Naive thymus-derived CD4-positive, alpha-beta T cell (primary cell): ENCODE measurements at regions not wholly inside any gene's neighbourhood (a gene's known extent, or its start where the extent isn't known, plus 50 kb on each side); places are given as distances from the start of the nearest gene placed in this dataset.

ENCODE experiments used
- ATAC-seq: fragments of 150-1000 bp; cut with Tn5 transposase; 2 replicates; pipeline ENCODE4 v1.10.0; 2021; ENCODE audit warnings: mild to moderate bottlenecking, moderate library complexity
- CTCF ChIA-PET: fragments of 350-600 bp; sonication (Branson Sonifier 250); formaldehyde crosslinking; loops from one replicate; lab custom pipeline; 2021; ENCODE audit warnings: antibody characterized with exemption; lab: Charles Lee
- POLR2A ChIA-PET: fragments of 350-600 bp; sonication (Branson Sonifier 250); formaldehyde crosslinking; loops from one replicate; lab custom pipeline; 2021; ENCODE audit warnings: antibody characterized with exemption, inconsistent platforms; lab: Charles Lee
- DNase-seq, 9 donors: peaks; one replicate each; pipeline versions ENCODE4 v3.0.0 to v3.0.0-alpha.2; 2020 to 2022; ENCODE audit warnings: mixed read lengths in 1 of 9
- H3K27ac ChIP-seq: one replicate; pipeline ENCODE4 v1.7.0; 2013; ENCODE audit warnings: mild to moderate bottlenecking, low read depth, low read length, moderate library complexity
- H3K27me3 ChIP-seq, 2 donors: one replicate each; pipeline ENCODE4 v1.7.0; 2013; ENCODE audit warnings: low read length in 2 of 2, mild to moderate bottlenecking in 2 of 2, moderate library complexity in 2 of 2; ENCODE audit not compliant: control insufficient read depth in 2 of 2, insufficient read depth in 2 of 2
- H3K36me3 ChIP-seq, 3 experiments: 1 replicate in 2 of 3; 2 replicates in 1 of 3; pipeline ENCODE4 v1.7.0; 2013; ENCODE audit warnings: low read length in 3 of 3, mild to moderate bottlenecking in 3 of 3, moderate library complexity in 1 of 3; ENCODE audit not compliant: insufficient read depth in 3 of 3, control insufficient read depth in 2 of 3
- H3K4me1 ChIP-seq, 2 donors: one replicate each; pipeline ENCODE4 v1.7.0; 2013; ENCODE audit warnings: low read length in 2 of 2, mild to moderate bottlenecking in 2 of 2, moderate library complexity in 1 of 2; ENCODE audit not compliant: control insufficient read depth in 2 of 2, insufficient read depth in 2 of 2
- H3K4me3 ChIP-seq: 2 replicates; pipeline ENCODE4 v1.7.0; 2013; ENCODE audit warnings: mild to moderate bottlenecking, low read length
- H3K9me3 ChIP-seq, 3 experiments: 1 replicate in 2 of 3; 2 replicates in 1 of 3; pipeline ENCODE4 v1.7.0; 2013; ENCODE audit warnings: low read length in 3 of 3; ENCODE audit not compliant: control insufficient read depth in 2 of 3
- H3K27ac Mint-ChIP-seq, 9 donors: one replicate each; pipeline ENCODE4 v1.8.0; 2020 to 2022; ENCODE audit warnings: mixed read lengths in 9 of 9, mild to moderate bottlenecking in 8 of 9, moderate library complexity in 5 of 9, inconsistent platforms in 2 of 9
- H3K27me3 Mint-ChIP-seq, 5 donors: one replicate each; pipeline ENCODE4 v1.8.0; 2021 to 2022; ENCODE audit warnings: mixed read lengths in 5 of 5, mild to moderate bottlenecking in 1 of 5
- H3K36me3 Mint-ChIP-seq, 5 donors: one replicate each; pipeline ENCODE4 v1.8.0; 2020 to 2022; ENCODE audit warnings: mixed read lengths in 5 of 5, mild to moderate bottlenecking in 3 of 5, inconsistent platforms in 1 of 5
- H3K4me1 Mint-ChIP-seq, 7 donors: one replicate each; pipeline ENCODE4 v1.8.0; 2020 to 2022; ENCODE audit warnings: mixed read lengths in 7 of 7, mild to moderate bottlenecking in 3 of 7, inconsistent platforms in 1 of 7
- H3K4me3 Mint-ChIP-seq, 10 donors: one replicate each; pipeline ENCODE4 v1.8.0; 2020 to 2022; ENCODE audit warnings: mild to moderate bottlenecking in 10 of 10, mixed read lengths in 10 of 10, moderate library complexity in 6 of 10, inconsistent platforms in 2 of 10
- H3K9me3 Mint-ChIP-seq, 11 donors: one replicate each; pipeline ENCODE4 v1.8.0; 2020 to 2022; ENCODE audit warnings: mixed read lengths in 11 of 11, mild to moderate bottlenecking in 4 of 11, inconsistent platforms in 1 of 11, moderate library complexity in 1 of 11
- intact Hi-C, 2 donors: fragments of 100-400 bp; cut with micrococcal nuclease; formaldehyde crosslinking; loops; one replicate each; pipeline ENCODE4 v1.15.1; 2023

- no peak for ATAC-seq
Observed at GRCh38 chr10:44465401-44466115, 80.7 kb upstream of the CXCL12 start.

GRCh38 chr10:44466236-44466635 lies 81.3 kb upstream of the CXCL12 start:
- DNase-seq (no peak), ATAC-seq (no peak)
- H3K36me3 Mint-ChIP-seq = peaks cover 0 to 5% (median 0%) of the 10 kb centered on the region in 5 donors
- no peaks in the 10 kb centered on the region for H3K27me3 ChIP-seq
- H3K36me3 ChIP-seq = no peaks in the 10 kb centered on the region
- ChIA-PET CTCF (no interaction called here), POLR2A (no interaction called here)
- H3K27me3 Mint-ChIP-seq = peaks cover 0 to 36% (median 17%) of the 10 kb centered on the region in 5 donors
- H3K4me3 ChIP-seq = no peak overlapping the region
- H3K4me1 ChIP-seq = no peaks in the 10 kb centered on the region
- no peak overlapping the region for H3K4me3 Mint-ChIP-seq
- no peak overlapping the region for H3K27ac ChIP-seq
- peaks cover 0 to 6% (median 0%) of the 10 kb centered on the region in 11 donors for H3K9me3 Mint-ChIP-seq
- intact Hi-C loops = no loop called here
- H3K9me3 ChIP-seq = no peaks in the 10 kb centered on the region
- H3K27ac Mint-ChIP-seq = no peak overlapping the region
- H3K4me1 Mint-ChIP-seq = no peaks in the 10 kb centered on the region

More at GRCh38 chr10:44465401-44466115, 80.7 kb upstream of the CXCL12 start:
- intact Hi-C loops = no loop called here
- Histone ChIP-seq H3K36me3 (no peaks in the 10 kb centered on the region), H3K9me3 (no peaks in the 10 kb centered on the region), H3K27ac (no peak overlapping the region), H3K4me1 (no peaks in the 10 kb centered on the region), H3K27me3 (no peaks in the 10 kb centered on the region), H3K4me3 (no peak overlapping the region)
- no peak overlapping the region for H3K4me3 Mint-ChIP-seq
- peaks cover 0 to 4% (median 0%) of the 10 kb centered on the region in 11 donors for H3K9me3 Mint-ChIP-seq
- H3K4me1 Mint-ChIP-seq = no peaks in the 10 kb centered on the region
- ChIA-PET POLR2A (no interaction called here), CTCF (no interaction called here)
- peaks cover 0 to 5% (median 0%) of the 10 kb centered on the region in 5 donors for H3K36me3 Mint-ChIP-seq
- H3K27me3 Mint-ChIP-seq = peaks cover 0 to 36% (median 17%) of the 10 kb centered on the region in 5 donors
- H3K27ac Mint-ChIP-seq = no peak overlapping the region
- DNase-seq = no peak

- intact Hi-C loops = no loop called here
- DNase-seq (no peak), ATAC-seq (no peak)
- H3K4me1 Mint-ChIP-seq = no peaks in the 10 kb centered on the region
- H3K27ac Mint-ChIP-seq = no peak overlapping the region
- H3K4me3 Mint-ChIP-seq = no peak overlapping the region
- no peak overlapping the region for H3K27ac ChIP-seq
- ChIA-PET CTCF (no interaction called here), POLR2A (no interaction called here)
- no peaks in the 10 kb centered on the region for H3K27me3 ChIP-seq
- peaks cover 0 to 36% (median 16%) of the 10 kb centered on the region in 5 donors for H3K27me3 Mint-ChIP-seq
- no peaks in the 10 kb centered on the region for H3K9me3 ChIP-seq
- H3K36me3 ChIP-seq = no peaks in the 10 kb centered on the region
- H3K4me3 ChIP-seq = no peak overlapping the region
- peaks cover 0 to 5% (median 0%) of the 10 kb centered on the region in 5 donors for H3K36me3 Mint-ChIP-seq
- no peaks in the 10 kb centered on the region for H3K4me1 ChIP-seq
- peaks cover 0 to 6% (median 0%) of the 10 kb centered on the region in 11 donors for H3K9me3 Mint-ChIP-seq
Observed at GRCh38 chr10:44467090-44467489, 82.2 kb upstream of the CXCL12 start.

- Mint-ChIP-seq H3K36me3 (peaks cover 0 to 5% (median 0%) of the 10 kb centered on the region in 5 donors), H3K4me1 (no peaks in the 10 kb centered on the region), H3K27me3 (peaks cover 0 to 35% (median 14%) of the 10 kb centered on the region in 5 donors), H3K27ac (no peak overlapping the region), H3K9me3 (peaks cover 0 to 5% (median 0%) of the 10 kb centered on the region in 11 donors), H3K4me3 (no peak overlapping the region)
- ATAC-seq (no peak), DNase-seq (no peak)
- CTCF ChIA-PET = no interaction called here
- POLR2A ChIA-PET = no interaction called here
- no peak overlapping the region for H3K4me3 ChIP-seq
- no peak overlapping the region for H3K27ac ChIP-seq
- intact Hi-C loops = no loop called here
- no peaks in the 10 kb centered on the region for H3K27me3 ChIP-seq
- no peaks in the 10 kb centered on the region for H3K9me3 ChIP-seq
- no peaks in the 10 kb centered on the region for H3K36me3 ChIP-seq
- H3K4me1 ChIP-seq = no peaks in the 10 kb centered on the region
Observed at GRCh38 chr10:44467900-44468299, 83.0 kb upstream of the CXCL12 start.

- ATAC-seq = no peak
- no peak overlapping the region for H3K4me3 ChIP-seq
- Mint-ChIP-seq H3K27ac (no peak overlapping the region), H3K27me3 (peaks cover 0 to 30% (median 14%) of the 10 kb centered on the region in 5 donors), H3K36me3 (peaks cover 0 to 5% (median 0%) of the 10 kb centered on the region in 5 donors), H3K4me1 (no peaks in the 10 kb centered on the region), H3K4me3 (no peak overlapping the region), H3K9me3 (peaks cover 0 to 3% (median 0%) of the 10 kb centered on the region in 11 donors)
- DNase-seq = no peak
- intact Hi-C loops = no loop called here
- ChIA-PET POLR2A (no interaction called here), CTCF (no interaction called here)
- H3K27ac ChIP-seq = no peak overlapping the region
- H3K27me3 ChIP-seq = no peaks in the 10 kb centered on the region
- H3K36me3 ChIP-seq = no peaks in the 10 kb centered on the region
- no peaks in the 10 kb centered on the region for H3K9me3 ChIP-seq
- no peaks in the 10 kb centered on the region for H3K4me1 ChIP-seq
Observed at GRCh38 chr10:44468525-44468924, 83.6 kb upstream of the CXCL12 start.

- Mint-ChIP-seq H3K27ac (no peak overlapping the region), H3K36me3 (peaks cover 0 to 5% (median 0%) of the 10 kb centered on the region in 5 donors), H3K9me3 (peaks cover 0 to 3% (median 0%) of the 10 kb centered on the region in 11 donors), H3K4me3 (no peak overlapping the region), H3K27me3 (peaks cover 0 to 28% (median 13%) of the 10 kb centered on the region in 5 donors), H3K4me1 (no peaks in the 10 kb centered on the region)
- H3K4me3 ChIP-seq = no peak overlapping the region
- no peaks in the 10 kb centered on the region for H3K9me3 ChIP-seq
- ATAC-seq = no peak
- intact Hi-C loops = no loop called here
- ChIA-PET POLR2A (no interaction called here), CTCF (no interaction called here)
- no peaks in the 10 kb centered on the region for H3K36me3 ChIP-seq
- DNase-seq = no peak
- H3K27ac ChIP-seq = no peak overlapping the region
- H3K27me3 ChIP-seq = no peaks in the 10 kb centered on the region
- H3K4me1 ChIP-seq = no peaks in the 10 kb centered on the region
Observed at GRCh38 chr10:44468965-44469364, 84.1 kb upstream of the CXCL12 start.

GRCh38 chr10:44470784-44471183 lies 85.9 kb upstream of the CXCL12 start:
- Histone ChIP-seq H3K4me3 (no peak overlapping the region), H3K4me1 (no peaks in the 10 kb centered on the region), H3K27ac (no peak overlapping the region), H3K9me3 (no peaks in the 10 kb centered on the region), H3K27me3 (no peaks in the 10 kb centered on the region), H3K36me3 (no peaks in the 10 kb centered on the region)
- no peaks in the 10 kb centered on the region for H3K4me1 Mint-ChIP-seq
- ChIA-PET POLR2A (no interaction called here), CTCF (no interaction called here)
- no peak for ATAC-seq
- no peak overlapping the region for H3K27ac Mint-ChIP-seq
- DNase-seq = no peak
- intact Hi-C loops = no loop called here
- H3K36me3 Mint-ChIP-seq = peaks cover 0 to 5% (median 0%) of the 10 kb centered on the region in 5 donors
- H3K9me3 Mint-ChIP-seq = peaks cover 0 to 4% (median 0%) of the 10 kb centered on the region in 11 donors
- peaks cover 0 to 29% (median 14%) of the 10 kb centered on the region in 5 donors for H3K27me3 Mint-ChIP-seq
- no peak overlapping the region for H3K4me3 Mint-ChIP-seq
